PC-3 (cell line): ENCODE measurements at regions not wholly inside any gene's neighbourhood (a gene's known extent, or its start where the extent isn't known, plus 50 kb on each side); places are given as distances from the start of the nearest gene placed in this dataset.

ENCODE experiments used
- EZH2phosphoT487 ChIP-seq: fragments of 300-600 bp; sonication (generic); IDR thresholded peaks from 2 replicates; pipeline ENCODE4 v1.6.1; 2018; ENCODE audit warnings: mild to moderate bottlenecking, antibody characterized with exemption, low read length, borderline replicate concordance
- TF ChIP-seq, protein P1 (sequence below): fragments of 300-600 bp; sonication (generic); conservative IDR thresholded peaks from 2 replicates; pipeline ENCODE4 v1.5.1; 2017; ENCODE audit warnings: antibody characterized with exemption, low read depth, mild to moderate bottlenecking, low read length

DNA sequence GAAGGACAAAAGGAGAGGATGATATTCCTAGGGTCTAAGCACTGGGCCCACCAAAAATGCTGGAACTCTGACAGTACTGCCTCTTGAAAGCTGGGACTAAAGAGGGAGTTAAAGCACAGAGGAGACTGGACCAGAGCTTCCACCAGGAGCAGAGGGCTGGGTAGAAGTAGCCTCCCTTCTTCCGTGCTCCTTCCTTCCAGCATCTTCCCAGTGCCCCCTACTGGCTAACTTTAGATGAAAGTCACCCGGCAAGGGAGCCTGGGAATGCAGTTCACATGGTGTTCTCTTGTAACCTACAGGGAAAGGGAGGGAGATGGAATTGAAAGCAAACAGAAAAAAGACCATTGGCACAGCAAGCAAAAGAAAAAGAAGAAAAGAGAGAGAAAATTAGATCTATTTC is 106.1 kb upstream of the COL8A1 start:
- TF ChIP-seq, protein P1, sequence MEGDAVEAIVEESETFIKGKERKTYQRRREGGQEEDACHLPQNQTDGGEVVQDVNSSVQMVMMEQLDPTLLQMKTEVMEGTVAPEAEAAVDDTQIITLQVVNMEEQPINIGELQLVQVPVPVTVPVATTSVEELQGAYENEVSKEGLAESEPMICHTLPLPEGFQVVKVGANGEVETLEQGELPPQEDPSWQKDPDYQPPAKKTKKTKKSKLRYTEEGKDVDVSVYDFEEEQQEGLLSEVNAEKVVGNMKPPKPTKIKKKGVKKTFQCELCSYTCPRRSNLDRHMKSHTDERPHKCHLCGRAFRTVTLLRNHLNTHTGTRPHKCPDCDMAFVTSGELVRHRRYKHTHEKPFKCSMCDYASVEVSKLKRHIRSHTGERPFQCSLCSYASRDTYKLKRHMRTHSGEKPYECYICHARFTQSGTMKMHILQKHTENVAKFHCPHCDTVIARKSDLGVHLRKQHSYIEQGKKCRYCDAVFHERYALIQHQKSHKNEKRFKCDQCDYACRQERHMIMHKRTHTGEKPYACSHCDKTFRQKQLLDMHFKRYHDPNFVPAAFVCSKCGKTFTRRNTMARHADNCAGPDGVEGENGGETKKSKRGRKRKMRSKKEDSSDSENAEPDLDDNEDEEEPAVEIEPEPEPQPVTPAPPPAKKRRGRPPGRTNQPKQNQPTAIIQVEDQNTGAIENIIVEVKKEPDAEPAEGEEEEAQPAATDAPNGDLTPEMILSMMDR = peak; percentile 95
- no peak for TF ChIP-seq EZH2phosphoT487
